ENCODE measurements at regions not wholly inside any gene's neighbourhood (a gene's known extent, or its start where the extent isn't known, plus 50 kb on each side); places are given as distances from the start of the nearest gene placed in this dataset.

GRCh38 chr7:132713893-132714292, 137.6 kb upstream of the PLXNA4 start:
- H3F3A ChIP-seq (replicated peaks; ENCODE audit: insufficient read depth): no peaks in the 10 kb centered on the region
- DNase-seq: no peak
- H3K4me3 ChIP-seq (ENCODE audit: low read depth in 2 of 2, low read length in 1 of 2): no peak overlapping the region
- H3K79me2 ChIP-seq (ENCODE audit: insufficient read depth): no peaks in the 10 kb centered on the region
- TF ChIP-seq CTCF (IDR thresholded peaks at IDR 0.05) (no peak), POLR2AphosphoS5 (IDR thresholded peaks at IDR 0.05; ENCODE audit: low read depth, low read length) (no peak), JUND (IDR thresholded peaks at IDR 0.05) (no peak), REST (IDR thresholded peaks at IDR 0.05; ENCODE audit: low read depth, low read length) (no peak), MEF2A (IDR thresholded peaks at IDR 0.05; ENCODE audit: borderline replicate concordance, low read depth) (no peak), ZBTB33 (IDR thresholded peaks at IDR 0.05; ENCODE audit: borderline replicate concordance, low read depth) (no peak), FOXJ3 (CRISPR knock-in tag; IDR thresholded peaks at IDR 0.05) (no peak)
- H3K9me3 ChIP-seq: no peaks in the 10 kb centered on the region
- POLR2A ChIA-PET: no interaction called here
- no peak overlapping the region for H3K4me2 ChIP-seq
- H3K27ac ChIP-seq (ENCODE audit: low read depth in 2 of 2, low read length in 1 of 2): no peak overlapping the region
- no peaks in the 10 kb centered on the region for H3K4me1 ChIP-seq (ENCODE audit: control insufficient read depth in 1 of 2, insufficient read depth in 2 of 2, low read depth in 1 of 2, low read length in 1 of 2)
- no peaks in the 10 kb centered on the region for H3K27me3 ChIP-seq (ENCODE audit: insufficient read depth)
- no peaks in the 10 kb centered on the region for H3K36me3 ChIP-seq (replicated peaks in 1 of 2; ENCODE audit: control insufficient read depth in 1 of 2, insufficient read depth in 2 of 2, low read length in 1 of 2)
- H3K9me2 ChIP-seq: no peaks in the 10 kb centered on the region
- no peak overlapping the region for H3K9ac ChIP-seq
- 71% methylated on average over 3 of the region's 3 CpGs for WGBS (ENCODE audit: low lambda C conversion rate)
- CTCF ChIA-PET: interaction anchor here (1.1 to 1.7 kb wide), 2 partner anchors 17 to 32 kb away, joined by 3 read pairs; no protein-coding TSS in a partner anchor
- H2AFZ ChIP-seq (ENCODE audit: low read depth): no peak overlapping the region
- H4K20me1 ChIP-seq (ENCODE audit: insufficient read depth): no peaks in the 10 kb centered on the region

GRCh38 chr7:132709971-132710567, 133.8 kb upstream of the PLXNA4 start:
- Histone ChIP-seq H3K4me1 (ENCODE audit: control insufficient read depth in 1 of 2, insufficient read depth in 2 of 2, low read depth in 1 of 2, low read length in 1 of 2) (no peaks in the 10 kb centered on the region), H3K27ac (ENCODE audit: low read depth in 2 of 2, low read length in 1 of 2) (no peak overlapping the region), H3K9me2 (no peaks in the 10 kb centered on the region), H3K27me3 (ENCODE audit: insufficient read depth) (no peaks in the 10 kb centered on the region; the same call in 1 of the 2 replicates), H3K4me2 (no peak overlapping the region), H3K9ac (no peak overlapping the region), H4K20me1 (ENCODE audit: insufficient read depth) (no peaks in the 10 kb centered on the region), H3K4me3 (ENCODE audit: low read depth in 2 of 2, low read length in 1 of 2) (no peak overlapping the region), H3K9me3 (no peaks in the 10 kb centered on the region), H3K36me3 (replicated peaks in 1 of 2; ENCODE audit: control insufficient read depth in 1 of 2, insufficient read depth in 2 of 2, low read length in 1 of 2) (no peaks in the 10 kb centered on the region), H3K79me2 (ENCODE audit: insufficient read depth) (no peaks in the 10 kb centered on the region), H3F3A (replicated peaks; ENCODE audit: insufficient read depth) (no peaks in the 10 kb centered on the region), H2AFZ (ENCODE audit: low read depth) (no peak overlapping the region)
- CTCF ChIA-PET: interaction anchor here (0.7 to 2.3 kb wide), 15 partner anchors 9 to 519 kb away, joined by 3 to 14 read pairs (median 4); no protein-coding TSS in a partner anchor
- POLR2A ChIA-PET: no interaction called here
- 41% methylated on average over 7 of the region's 7 CpGs for WGBS (ENCODE audit: low lambda C conversion rate)
- no peak for DNase-seq
- TF ChIP-seq CTCF (IDR thresholded peaks at IDR 0.05) (peak; percentile 89), REST (IDR thresholded peaks at IDR 0.05; ENCODE audit: low read depth, low read length) (no peak), FOSL2 (IDR thresholded peaks at IDR 0.05; ENCODE audit: borderline replicate concordance, low read depth) (no peak), MEF2A (IDR thresholded peaks at IDR 0.05; ENCODE audit: borderline replicate concordance, low read depth) (no peak), MXI1 (IDR thresholded peaks at IDR 0.05; ENCODE audit: low read depth, low read length) (no peak), SMC3 (IDR thresholded peaks at IDR 0.05; ENCODE audit: low read depth, low read length) (peak; percentile 72), MAX (IDR thresholded peaks at IDR 0.05; ENCODE audit: low read depth) (no peak)
